Gastrocnemius medialis (tissue), 4 donors: ENCODE measurements at regions not wholly inside any gene's neighbourhood (a gene's known extent, or its start where the extent isn't known, plus 50 kb on each side); places are given as distances from the start of the nearest gene placed in this dataset.
"Not testable (repeated sequence)": the region's sequence is repeated elsewhere in the genome, so short reads cannot be mapped to it uniquely, and the experiment has no call there.

Source experiments
- ATAC-seq, 2 donors: fragments of 150-250 bp; one replicate each; pipeline ENCODE4 v1.9.1; 2016
- DNase-seq, 2 donors: peaks; one replicate each; pipeline ENCODE4 v3.0.0-alpha.2; 2019
- H3K27ac ChIP-seq, 4 donors: fragments of 200-600 bp; sonication (generic); 1 replicate in 1 of 4; 2 replicates in 3 of 4; pipeline ENCODE4 v1.5.1; 2016 to 2018; ENCODE audit warnings: mild to moderate bottlenecking in 2 of 4, moderate library complexity in 1 of 4
- H3K27me3 ChIP-seq, 3 donors: fragments of 200-600 bp; sonication (generic) in 2 of 3; 1 replicate in 1 of 3; 2 replicates in 2 of 3; pipeline versions ENCODE4 v1.5.1 to v1.6.0; 2016 to 2019; ENCODE audit warnings: mild to moderate bottlenecking in 1 of 3, moderate library complexity in 1 of 3
- H3K36me3 ChIP-seq, 2 donors: fragments of 200-600 bp; sonication (generic) in 1 of 2; one replicate each; pipeline ENCODE4 v1.5.1; 2017 to 2018
- H3K4me1 ChIP-seq, 2 donors: fragments of 200-600 bp; sonication (generic) in 1 of 2; one replicate each; pipeline ENCODE4 v1.5.1; 2016 to 2017; ENCODE audit warnings: mild to moderate bottlenecking in 2 of 2
- H3K4me3 ChIP-seq, 4 donors: fragments of 200-600 bp; sonication (generic) in 3 of 4; 1 replicate in 1 of 4; 2 replicates in 3 of 4; pipeline ENCODE4 v1.5.1; 2016 to 2019; ENCODE audit warnings: mild to moderate bottlenecking in 2 of 4
- H3K9me3 ChIP-seq, 3 donors: fragments of 200-600 bp; sonication (generic) in 2 of 3; 1 replicate in 1 of 3; 2 replicates in 2 of 3; pipeline ENCODE4 v1.5.1; 2016 to 2019
- CTCF ChIP-seq, 5 experiments: fragments of 450-650 bp in 3 of 5; fragments of 200-600 bp in 2 of 5; sonication (generic) in 2 of 5; IDR thresholded peaks in 4 of 5; conservative IDR thresholded peaks in 1 of 5; 1 replicate in 4 of 5; 2 replicates in 1 of 5; pipeline ENCODE4 v1.5.1; 2016 to 2019; ENCODE audit warnings: antibody characterized with exemption in 5 of 5, mild to moderate bottlenecking in 3 of 5, moderate library complexity in 3 of 5
- POLR2A ChIP-seq, 2 donors: fragments of 450-650 bp; IDR thresholded peaks; one replicate each; pipeline ENCODE4 v1.6.1; 2017; ENCODE audit warnings: antibody characterized with exemption in 2 of 2, mild to moderate bottlenecking in 2 of 2, moderate library complexity in 2 of 2
- in situ Hi-C, 4 donors: fragments of 200-750 bp; cut with MboI; loops; one replicate each; pipeline versions ENCODE4 v1.15.0 to v1.8.0; 2017; ENCODE audit warnings: low sequenced_read_pairs in 4 of 4
- intact Hi-C: fragments of 100-400 bp; cut with DNase I; formaldehyde crosslinking; loops from one replicate; pipeline ENCODE4 v1.15.1; 2023; ENCODE audit warnings: low total_unique reads

- intact Hi-C loops = no loop called here
- TF ChIP-seq CTCF (IDR thresholded peaks at IDR 0.05 in 4 of 5, conservative IDR thresholded peaks at IDR 0.05 in 1 of 5) (no peak), POLR2A (IDR thresholded peaks at IDR 0.05) (no peak)
- Histone ChIP-seq H3K9me3 (no peaks in the 10 kb centered on the region), H3K27me3 (no peaks in the 10 kb centered on the region), H3K27ac (no peak overlapping the region), H3K4me1 (no peaks in the 10 kb centered on the region), H3K4me3 (no peak overlapping the region), H3K36me3 (no peaks in the 10 kb centered on the region)
- ATAC-seq = no peak
- DNase-seq = no peak
- in situ Hi-C loops = no loop called here
Measured at GRCh38 chr14:45947830-45948229, 694.8 kb upstream of the MIS18BP1 start.

DNA sequence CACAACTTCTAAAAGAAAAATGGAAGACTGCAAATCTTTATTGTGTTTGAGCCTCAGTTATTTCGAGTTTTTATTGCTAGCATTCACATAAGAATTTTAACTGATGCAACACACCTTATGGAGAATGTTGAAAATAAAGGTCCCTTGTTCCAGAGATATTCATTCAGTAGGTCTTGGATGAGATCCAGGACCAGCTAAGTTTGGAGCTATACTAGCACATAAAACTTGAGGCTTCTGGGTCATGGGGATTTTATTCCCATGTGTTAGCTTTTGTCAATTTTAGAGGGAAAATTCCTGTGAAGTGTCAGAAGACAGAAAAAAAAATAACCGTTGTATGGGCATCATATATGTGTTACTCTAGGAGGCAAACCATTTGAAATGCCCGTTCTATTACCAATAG is 693.2 kb upstream of the MIS18BP1 start:
- Histone ChIP-seq H3K27ac (no peak overlapping the region), H3K4me1 (no peaks in the 10 kb centered on the region), H3K27me3 (no peaks in the 10 kb centered on the region), H3K4me3 (no peak overlapping the region), H3K9me3 (no peaks in the 10 kb centered on the region), H3K36me3 (no peaks in the 10 kb centered on the region)
- DNase-seq (no peak), ATAC-seq (no peak)
- TF ChIP-seq POLR2A (IDR thresholded peaks at IDR 0.05) = no peak
- TF ChIP-seq CTCF (IDR thresholded peaks at IDR 0.05 in 4 of 5, conservative IDR thresholded peaks at IDR 0.05 in 1 of 5) = no peak
- intact Hi-C loops = no loop called here
- in situ Hi-C loops = no loop called here

DNA sequence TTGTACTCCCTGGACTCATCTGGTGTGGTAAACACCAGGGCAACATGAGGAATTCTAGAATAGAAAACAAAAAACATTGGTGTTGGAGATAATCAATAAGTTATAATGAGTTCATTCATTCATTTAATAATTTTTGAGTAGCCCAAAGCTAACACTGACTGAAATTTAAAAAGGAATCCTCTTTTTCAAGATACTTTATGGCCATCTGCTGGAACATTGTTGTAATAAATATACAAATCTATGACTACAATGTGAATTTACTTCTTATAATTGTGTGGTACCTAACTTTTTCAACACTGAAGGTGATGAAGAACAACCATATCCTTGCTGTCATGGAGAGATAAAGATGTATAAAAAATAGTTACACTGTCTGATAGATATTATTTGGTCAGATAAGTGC is 687.3 kb upstream of the MIS18BP1 start:
- H3K4me1 ChIP-seq = no peaks in the 10 kb centered on the region
- H3K4me3 ChIP-seq = no peak overlapping the region
- intact Hi-C loops (no loop called here), in situ Hi-C loops (no loop called here)
- no peak for ATAC-seq
- H3K27ac ChIP-seq = no peak overlapping the region
- no peaks in the 10 kb centered on the region for H3K9me3 ChIP-seq
- no peak for DNase-seq
- H3K36me3 ChIP-seq = no peaks in the 10 kb centered on the region
- no peaks in the 10 kb centered on the region for H3K27me3 ChIP-seq
- TF ChIP-seq CTCF (IDR thresholded peaks at IDR 0.05 in 4 of 5, conservative IDR thresholded peaks at IDR 0.05 in 1 of 5) (no peak), POLR2A (IDR thresholded peaks at IDR 0.05) (no peak)

GRCh38 chr14:45939572-45939971 is 686.6 kb upstream of the MIS18BP1 start:
- Histone ChIP-seq H3K4me1 (no peaks in the 10 kb centered on the region), H3K4me3 (no peak overlapping the region), H3K27me3 (no peaks in the 10 kb centered on the region), H3K9me3 (no peaks in the 10 kb centered on the region), H3K36me3 (no peaks in the 10 kb centered on the region), H3K27ac (no peak overlapping the region)
- no peak for DNase-seq
- ATAC-seq = no peak
- intact Hi-C loops = no loop called here
- in situ Hi-C loops = no loop called here
- TF ChIP-seq POLR2A (IDR thresholded peaks at IDR 0.05) (no peak), CTCF (IDR thresholded peaks at IDR 0.05 in 4 of 5, conservative IDR thresholded peaks at IDR 0.05 in 1 of 5) (no peak)

DNA sequence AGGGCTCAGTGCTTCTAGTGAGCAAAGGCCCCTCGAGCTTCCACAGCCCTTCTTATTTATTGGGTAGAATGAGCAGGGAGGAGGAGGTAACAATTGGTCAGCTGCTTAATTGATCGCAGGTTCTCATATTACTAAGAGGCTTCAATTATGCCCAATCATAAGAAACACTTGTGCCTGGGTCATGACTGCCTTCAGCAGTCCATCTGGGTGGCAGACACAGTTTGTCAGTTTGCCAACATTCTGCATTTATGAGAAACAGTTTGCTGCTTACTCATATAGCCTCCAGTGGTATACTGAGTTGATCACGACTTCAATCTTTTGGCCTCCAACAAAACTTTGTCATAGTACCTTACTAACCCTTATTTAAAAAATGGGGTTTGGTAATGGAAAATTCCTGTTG is 667.0 kb upstream of the MIS18BP1 start:
- in situ Hi-C loops, intact Hi-C loops: not testable (repeated sequence)

More for the DNA sequence above, 667.0 kb upstream of the MIS18BP1 start:
- H3K4me3 ChIP-seq, H3K27ac ChIP-seq, H3K9me3 ChIP-seq, ATAC-seq, DNase-seq, H3K27me3 ChIP-seq, H3K4me1 ChIP-seq, H3K36me3 ChIP-seq: not testable (repeated sequence)
